ENCODE measurements at regions not wholly inside any gene's neighbourhood (a gene's known extent, or its start where the extent isn't known, plus 50 kb on each side); places are given as distances from the start of the nearest gene placed in this dataset.

- DNase-seq = peak; percentile 52
Measured at GRCh38 chr2:215528555-215528954, 92.7 kb upstream of the FN1 start.

DNA sequence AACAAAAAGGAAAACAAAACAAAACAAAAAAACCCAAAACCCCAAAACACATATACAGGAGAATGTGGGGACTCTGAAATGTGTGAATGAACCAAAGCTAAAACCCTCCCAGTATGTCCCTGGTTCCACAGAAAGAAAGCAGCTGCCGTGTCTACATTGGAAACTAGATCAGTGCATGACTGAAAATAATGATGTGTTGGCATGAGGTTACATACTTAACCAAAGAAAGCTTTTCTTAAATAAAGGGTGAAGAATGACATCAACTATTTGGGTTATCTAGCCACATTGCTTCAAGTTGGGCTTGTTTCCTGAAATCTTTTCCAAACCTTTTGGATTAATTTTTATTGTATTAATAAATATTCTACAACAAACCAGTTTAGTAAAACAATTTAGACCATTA is 91.9 kb upstream of the FN1 start:
- DNase-seq = no peak

DNA sequence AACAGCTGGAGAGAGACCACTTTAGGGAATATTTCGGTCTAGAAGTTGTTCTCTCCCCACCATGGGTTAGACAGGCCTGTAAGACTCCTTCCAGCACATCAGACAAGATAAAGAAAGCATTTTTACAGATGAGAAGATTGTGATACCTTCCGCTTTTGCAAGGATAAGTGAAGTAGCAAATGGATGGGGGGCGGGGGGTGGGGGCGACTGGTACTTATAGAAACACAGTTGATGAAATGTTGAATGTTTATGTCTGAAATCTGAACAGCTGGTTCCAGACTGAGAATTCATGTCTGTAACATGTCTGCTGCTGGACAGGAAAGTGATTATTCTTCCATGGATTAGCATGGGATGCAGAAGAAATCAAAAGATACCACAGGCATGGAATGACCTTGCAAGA is 90.5 kb upstream of the FN1 start:
- DNase-seq = no peak

DNA sequence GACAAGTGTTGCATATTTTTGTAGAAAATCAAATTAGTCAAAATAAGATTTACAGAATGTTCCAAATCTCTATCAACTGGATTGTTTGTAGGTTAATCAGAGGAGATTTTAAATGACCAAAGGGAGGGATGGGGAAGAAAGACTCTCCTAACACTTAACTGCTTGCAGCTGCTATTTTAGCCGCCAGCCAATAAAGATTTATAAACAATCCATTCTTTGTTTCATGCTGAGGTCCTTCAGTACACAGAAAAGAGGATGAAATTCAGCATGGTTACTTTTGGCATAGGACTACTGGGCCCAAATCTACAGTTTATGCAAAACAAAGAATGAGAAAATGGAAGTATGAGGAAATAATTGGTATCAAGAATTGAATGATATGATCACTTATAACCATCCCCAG is 86.4 kb upstream of the FN1 start:
- no peak for DNase-seq

DNA sequence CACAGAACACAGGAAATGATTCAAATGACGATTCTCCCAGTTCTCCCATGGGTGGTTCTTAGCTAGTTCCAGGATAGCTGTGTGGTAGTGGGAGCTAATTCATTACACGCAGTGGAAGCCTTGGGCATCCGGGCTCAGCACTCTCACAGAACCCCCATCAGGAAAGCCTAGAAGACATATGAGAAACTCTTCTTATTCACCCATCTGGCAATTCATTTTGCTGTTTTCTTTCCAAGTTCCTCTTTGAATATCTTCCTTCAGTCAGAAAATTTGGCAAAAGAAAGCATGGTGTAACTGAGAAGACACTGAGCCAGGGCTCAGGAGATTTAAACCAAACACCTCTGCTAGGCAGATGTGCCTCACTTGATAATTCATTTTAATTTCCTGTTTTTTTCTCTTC is 85.2 kb upstream of the FN1 start:
- DNase-seq = no peak

- no peak for DNase-seq
Measured at GRCh38 chr2:215517391-215517790, 81.5 kb upstream of the FN1 start.

DNA sequence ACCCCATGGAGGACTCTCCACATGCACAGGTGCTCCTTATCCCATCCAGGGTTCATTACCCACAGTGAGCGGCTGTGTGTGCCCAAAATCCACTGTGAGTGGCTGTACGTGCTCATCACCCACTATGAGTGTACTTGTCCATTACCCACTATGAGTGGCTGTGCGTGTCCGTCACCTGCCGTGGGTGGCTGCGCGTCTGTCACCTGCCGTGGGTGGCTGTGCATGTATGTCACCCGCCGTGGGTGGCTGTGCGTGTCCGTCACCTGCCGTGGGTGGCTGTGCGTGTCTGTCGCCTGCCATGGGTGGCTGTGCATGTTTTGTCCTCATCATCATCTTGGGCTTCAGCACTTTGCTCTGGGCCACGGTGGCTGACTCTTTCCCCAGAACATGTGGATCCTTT is 78.6 kb upstream of the FN1 start:
- no peak for DNase-seq

DNA sequence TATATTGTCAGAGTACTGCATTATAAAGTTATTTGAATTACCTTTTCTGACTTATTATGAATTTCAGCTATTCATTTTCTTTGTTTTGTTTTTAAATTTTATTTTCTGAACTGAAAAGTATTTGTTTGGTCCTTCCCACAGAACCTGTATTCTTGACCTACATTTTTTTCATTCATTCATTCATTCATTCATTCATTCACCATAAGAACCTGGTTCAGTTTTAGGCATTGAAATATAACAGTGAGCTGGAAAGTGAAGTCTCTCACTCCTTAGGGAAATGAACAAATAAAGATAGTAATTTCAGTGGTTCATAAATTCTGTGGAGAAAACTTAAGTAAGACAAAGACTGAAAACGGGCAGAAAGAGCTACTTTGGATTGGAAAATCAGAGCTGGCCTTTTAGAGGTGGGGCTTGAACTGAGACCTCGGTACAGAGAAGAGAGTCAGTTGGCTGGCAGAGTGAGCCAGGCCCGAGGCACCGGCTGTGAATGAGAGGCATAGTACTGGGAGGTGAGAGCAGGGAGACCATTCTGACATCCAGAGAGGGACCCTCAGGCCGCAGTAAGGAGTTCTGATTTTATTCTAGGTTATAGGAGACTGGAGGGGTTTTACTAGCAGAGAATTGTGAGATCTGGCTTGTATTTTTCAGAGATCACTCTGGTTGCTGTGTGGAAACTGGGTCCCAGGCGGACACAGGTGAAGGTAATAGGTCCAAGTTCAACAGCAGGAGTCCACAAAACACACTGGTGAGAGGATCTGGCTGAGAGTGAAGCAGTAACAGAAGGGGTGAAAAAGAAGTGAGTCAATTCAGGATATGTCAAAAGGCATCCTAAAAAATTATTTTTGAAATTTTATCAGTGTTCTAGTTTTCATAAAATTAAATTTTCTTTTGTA is 75.8 kb upstream of the FN1 start:
- no peak for DNase-seq

DNA sequence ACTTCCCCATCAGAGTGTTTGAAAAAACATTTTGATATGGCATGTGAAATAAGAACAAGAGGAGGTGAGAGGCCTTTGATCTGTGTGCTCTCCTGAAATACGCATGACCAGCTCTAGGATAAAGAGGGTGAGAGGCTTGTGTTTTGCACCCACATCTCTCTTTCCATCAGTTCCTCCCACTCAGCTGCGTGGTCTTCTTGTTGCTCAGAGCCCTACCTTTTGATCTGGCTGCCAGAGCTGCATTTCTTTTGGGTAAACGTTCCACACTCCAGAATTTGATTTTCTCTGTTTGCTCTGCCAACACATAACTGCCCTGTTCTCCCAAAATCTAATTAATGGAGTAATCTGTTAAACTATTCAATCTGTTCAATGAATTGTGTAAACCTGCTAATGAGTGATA is 72.0 kb upstream of the FN1 start:
- DNase-seq = no peak

DNA sequence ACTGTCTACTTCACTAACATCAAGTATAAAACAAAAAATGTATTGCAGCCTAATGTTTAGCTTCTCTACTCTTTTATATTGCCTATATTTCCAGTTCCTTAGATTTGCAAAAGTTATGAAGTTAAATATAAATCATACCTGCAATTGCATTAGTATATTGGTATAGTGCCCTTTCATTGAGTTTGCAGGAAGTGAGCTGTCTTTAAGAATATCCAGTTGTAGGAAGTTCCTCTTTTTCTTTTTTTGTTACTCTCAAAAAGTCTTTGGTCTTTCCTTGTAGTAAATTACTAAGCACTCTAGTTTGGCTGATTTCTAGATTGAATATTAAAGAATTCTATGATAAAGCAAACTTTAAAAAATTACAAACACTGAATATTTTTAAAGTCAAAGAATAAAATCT is 71.3 kb upstream of the FN1 start:
- DNase-seq = no peak

- DNase-seq = no peak
Measured at GRCh38 chr2:215506604-215506990, 70.7 kb upstream of the FN1 start.

GRCh38 chr2:215505044-215505786 is 69.3 kb upstream of the FN1 start:
- no peak for DNase-seq

GRCh38 chr2:215504547-215504946 is 68.7 kb upstream of the FN1 start:
- no peak for DNase-seq

DNA sequence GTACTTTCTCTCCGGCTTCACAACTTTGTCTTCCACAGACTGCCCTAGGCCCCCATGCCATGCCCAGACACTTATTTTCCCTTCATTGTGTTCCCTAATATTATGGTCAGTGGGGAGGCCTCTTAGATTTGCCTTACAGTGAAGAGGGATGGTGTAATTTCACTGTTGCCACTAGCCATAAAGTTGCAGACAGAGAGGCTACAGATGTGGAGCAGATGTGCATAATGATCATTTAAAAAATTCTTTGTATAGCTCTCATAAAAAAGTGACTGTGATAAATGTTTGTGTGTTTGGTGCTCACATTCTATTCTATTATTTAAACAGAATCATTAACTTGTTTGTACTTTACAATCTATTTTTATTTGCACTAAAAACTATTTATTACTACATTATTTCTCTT is 67.5 kb upstream of the FN1 start:
- DNase-seq = no peak

DNA sequence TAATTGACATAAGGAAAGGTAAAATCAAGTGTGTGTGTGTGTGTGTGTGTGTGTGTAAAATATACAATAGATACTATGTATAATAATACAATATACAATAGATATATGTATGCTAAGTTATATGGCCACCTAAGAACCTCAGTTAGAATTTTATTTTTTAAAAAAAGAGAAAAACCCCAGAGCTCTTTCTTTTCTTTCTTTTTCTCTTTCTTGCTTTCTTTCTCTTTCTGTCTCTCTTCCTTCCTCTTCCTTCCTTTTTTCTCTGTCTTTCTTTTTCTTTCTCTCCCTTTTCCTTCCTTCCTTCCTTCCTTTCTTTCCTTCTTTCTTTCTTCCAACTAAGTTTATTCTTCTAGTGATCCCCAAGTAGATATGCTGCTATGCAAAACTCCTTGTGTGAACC is 64.6 kb upstream of the FN1 start:
- DNase-seq = no peak

DNA sequence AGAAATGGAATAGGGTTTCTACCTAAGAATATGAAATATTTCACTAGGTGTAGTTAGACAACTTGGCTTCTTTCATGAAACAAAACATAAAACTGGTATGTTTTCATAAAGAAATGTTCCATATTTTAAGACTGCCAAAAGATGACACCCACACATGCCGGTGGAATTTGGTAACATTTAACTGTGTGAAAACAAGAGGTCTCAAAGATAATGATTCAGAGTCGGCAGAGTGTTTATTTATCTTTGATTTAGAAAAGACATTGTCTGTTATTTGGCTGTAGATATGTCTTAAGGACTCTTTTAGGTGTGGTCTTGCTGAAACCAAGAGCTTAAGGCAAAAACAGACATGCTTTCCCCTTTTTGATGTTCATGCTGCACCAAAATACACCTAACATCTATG is 63.5 kb upstream of the FN1 start:
- no peak for DNase-seq

- DNase-seq = no peak
Measured at GRCh38 chr2:215498431-215498830, 62.6 kb upstream of the FN1 start.

DNA sequence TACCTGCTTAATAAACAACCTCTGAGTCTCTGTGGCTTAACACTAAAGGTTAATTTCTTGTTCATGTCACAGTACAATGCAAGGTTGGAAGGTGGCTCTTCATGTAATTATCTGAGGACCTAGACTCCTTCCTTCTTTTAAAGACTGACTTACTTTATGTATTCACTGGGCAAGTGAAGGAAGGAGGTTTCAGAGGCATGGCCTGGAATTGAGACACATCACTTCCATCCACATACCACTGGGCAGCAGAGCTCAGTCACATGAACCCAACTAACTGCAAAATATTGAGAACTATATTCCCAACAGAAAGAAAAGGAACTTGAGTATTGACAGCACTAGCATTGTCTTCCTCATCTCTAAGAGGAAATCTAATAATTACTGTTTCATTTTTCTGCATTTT is 57.5 kb upstream of the FN1 start:
- DNase-seq = no peak

DNA sequence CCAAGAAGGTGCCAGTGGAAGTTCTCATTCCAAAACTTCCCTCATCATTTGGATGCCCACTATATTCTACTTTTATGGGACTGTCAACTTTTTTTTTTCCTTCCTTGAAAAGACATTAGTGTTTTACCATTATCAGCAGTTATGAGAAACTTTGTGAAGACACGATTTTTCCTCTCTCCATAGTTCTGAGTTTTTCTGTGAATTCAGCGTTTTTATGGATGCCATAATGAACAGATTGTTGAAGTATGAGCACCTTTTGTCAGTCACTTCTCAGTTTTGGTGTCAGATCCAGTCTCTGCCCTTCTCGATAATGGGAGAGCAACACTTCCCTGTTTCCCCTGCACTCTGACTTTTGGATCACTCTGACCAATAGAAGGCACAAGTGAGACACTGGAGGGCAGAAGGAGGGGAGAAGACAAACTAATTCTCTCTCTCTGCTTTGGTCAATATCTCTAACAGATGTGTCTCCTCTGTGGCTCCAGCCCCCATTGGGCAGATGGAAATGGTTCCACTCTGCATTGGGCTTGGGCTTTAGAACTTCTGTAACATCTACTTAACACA is 53.5 kb upstream of the FN1 start:
- no peak for DNase-seq

- DNase-seq = no peak
Measured at GRCh38 chr2:215487002-215487372, 51.1 kb upstream of the FN1 start.

DNA sequence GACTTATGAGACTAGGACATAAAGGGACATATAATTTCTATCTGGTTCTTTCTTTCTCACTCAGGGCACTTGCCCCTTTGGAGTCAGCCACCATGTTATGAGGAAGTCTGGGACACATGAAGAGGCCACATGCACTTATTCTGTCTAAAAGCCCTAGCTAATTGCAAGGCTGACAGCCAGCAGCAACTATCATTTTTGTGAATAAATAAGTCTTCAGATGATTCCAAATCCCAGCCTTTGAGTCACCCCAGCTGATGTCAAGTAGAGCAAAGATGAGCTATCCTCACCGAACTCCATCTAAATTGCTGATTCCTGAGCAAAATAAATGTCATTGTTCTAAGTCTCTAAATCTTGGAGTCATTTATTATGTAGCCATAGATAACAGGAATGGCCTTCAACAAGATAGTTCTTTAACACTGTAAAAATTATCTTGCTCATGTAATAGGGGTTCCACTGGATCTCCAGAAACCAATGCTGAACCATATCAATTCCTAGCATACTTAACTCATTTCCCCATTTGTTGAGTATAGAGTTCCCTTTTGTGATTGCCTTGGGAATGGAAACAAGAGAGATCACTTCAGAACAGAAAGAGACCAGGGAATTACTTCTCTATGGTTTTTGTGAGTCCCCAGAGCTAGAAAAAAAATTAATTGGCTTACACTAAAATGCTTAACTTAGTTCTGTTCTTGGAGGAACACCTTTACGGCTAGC is 50.6 kb upstream of the FN1 start:
- no peak for DNase-seq

All from T1000 (cell line).